IPS-20b (cell line): ENCODE measurements at regions not wholly inside any gene's neighbourhood (a gene's known extent, or its start where the extent isn't known, plus 50 kb on each side); places are given as distances from the start of the nearest gene placed in this dataset.
"Not testable (repeated sequence)": the region's sequence is repeated elsewhere in the genome, so short reads cannot be mapped to it uniquely, and the experiment has no call there.

ENCODE experiments used
- H3K27ac ChIP-seq: one replicate; pipeline ENCODE4 v1.5.1; 2013; ENCODE audit warnings: low read length
- H3K27me3 ChIP-seq: 2 replicates; pipeline ENCODE4 v1.6.1; 2013; ENCODE audit warnings: mild to moderate bottlenecking, low read length, inconsistent platforms; ENCODE audit not compliant: insufficient read depth
- H3K36me3 ChIP-seq: 2 replicates; pipeline ENCODE4 v1.6.1; 2013; ENCODE audit warnings: low read depth, mild to moderate bottlenecking, inconsistent platforms, low read length, moderate library complexity; ENCODE audit not compliant: insufficient read depth
- H3K4me1 ChIP-seq: 2 replicates; pipeline ENCODE4 v1.6.1; 2013; ENCODE audit warnings: mild to moderate bottlenecking, control low read depth, inconsistent platforms, low read length, moderate library complexity; ENCODE audit not compliant: insufficient read depth
- H3K4me3 ChIP-seq: 2 replicates; pipeline ENCODE4 v1.5.1; 2013; ENCODE audit warnings: mild to moderate bottlenecking, low read length, inconsistent platforms
- H3K9ac ChIP-seq: 2 replicates; pipeline ENCODE4 v1.6.1; 2013; ENCODE audit warnings: low read depth, mild to moderate bottlenecking, inconsistent platforms, low read length, moderate library complexity
- H3K9me3 ChIP-seq: 2 replicates; pipeline ENCODE4 v1.6.1; 2013; ENCODE audit warnings: mild to moderate bottlenecking, low read depth, low read length, inconsistent platforms; ENCODE audit not compliant: insufficient read depth

GRCh38 chr11:29171360-29171950, 845.4 kb downstream of the KCNA4 start:
- H3K27me3 ChIP-seq: no peaks in the 10 kb centered on the region
- H3K9ac ChIP-seq: no peak overlapping the region
- no peak overlapping the region for H3K27ac ChIP-seq
- no peaks in the 10 kb centered on the region for H3K9me3 ChIP-seq
- H3K4me3 ChIP-seq: no peak overlapping the region
- no peaks in the 10 kb centered on the region for H3K36me3 ChIP-seq
- H3K4me1 ChIP-seq: peaks cover 3% of the 10 kb centered on the region; the same call in 1 of the 2 replicates

DNA sequence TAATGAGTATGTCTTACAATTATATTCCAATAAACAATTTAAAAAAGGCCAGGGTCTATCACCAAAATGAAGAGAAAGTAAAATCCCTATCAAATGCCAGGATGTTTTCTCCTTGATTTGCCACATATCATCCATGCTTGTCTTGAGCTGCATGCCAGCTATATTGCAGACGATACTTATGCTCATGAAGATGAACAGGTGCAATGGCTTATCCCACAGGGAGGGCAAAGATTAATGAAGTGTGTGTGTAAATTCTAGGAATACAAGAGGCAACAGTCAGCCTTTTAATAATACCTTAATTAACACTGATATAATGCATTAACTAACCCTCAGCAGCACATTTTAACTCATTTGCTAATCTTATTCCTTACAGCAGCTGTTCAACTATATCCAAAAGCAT, 850.5 kb downstream of the KCNA4 start:
- H3K9ac ChIP-seq: no peak overlapping the region
- no peaks in the 10 kb centered on the region for H3K36me3 ChIP-seq
- H3K27me3 ChIP-seq: no peaks in the 10 kb centered on the region
- H3K9me3 ChIP-seq: no peaks in the 10 kb centered on the region
- H3K4me3 ChIP-seq: no peak overlapping the region
- H3K27ac ChIP-seq: no peak overlapping the region
- peaks cover under 1% of the 10 kb centered on the region; the same call in 1 of the 2 replicates for H3K4me1 ChIP-seq

GRCh38 chr11:29163231-29163630, 853.6 kb downstream of the KCNA4 start:
- H3K9ac ChIP-seq: no peak overlapping the region
- peaks cover 5% of the 10 kb centered on the region; the same call in 1 of the 2 replicates for H3K4me1 ChIP-seq
- H3K27me3 ChIP-seq: no peaks in the 10 kb centered on the region
- H3K27ac ChIP-seq: no peak overlapping the region
- H3K9me3 ChIP-seq: no peaks in the 10 kb centered on the region
- no peaks in the 10 kb centered on the region for H3K36me3 ChIP-seq
- H3K4me3 ChIP-seq: no peak overlapping the region

DNA sequence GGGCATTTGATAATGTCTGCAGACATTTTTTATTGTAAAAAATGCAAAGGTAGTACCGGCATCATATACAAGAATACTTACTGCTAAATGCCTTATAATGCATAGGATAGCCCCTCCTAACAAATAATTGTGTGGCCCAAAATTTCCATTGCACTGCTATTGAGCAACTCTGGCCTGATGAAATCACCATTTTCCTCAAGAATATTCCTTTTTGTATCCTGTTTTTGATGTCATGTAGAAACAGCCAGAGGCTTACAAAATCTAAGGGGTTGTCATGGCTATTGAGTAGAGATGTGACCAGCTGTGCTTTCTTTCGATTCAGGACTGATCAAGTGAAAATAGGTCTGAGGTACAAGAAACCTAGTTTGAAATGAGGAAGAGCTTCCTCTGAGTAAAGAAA, 854.3 kb downstream of the KCNA4 start:
- Histone ChIP-seq H3K9ac (no peak overlapping the region), H3K27ac (no peak overlapping the region), H3K4me1 (peaks cover 5% of the 10 kb centered on the region; the same call in 1 of the 2 replicates), H3K4me3 (no peak overlapping the region), H3K9me3 (no peaks in the 10 kb centered on the region), H3K27me3 (no peaks in the 10 kb centered on the region), H3K36me3 (no peaks in the 10 kb centered on the region)

DNA sequence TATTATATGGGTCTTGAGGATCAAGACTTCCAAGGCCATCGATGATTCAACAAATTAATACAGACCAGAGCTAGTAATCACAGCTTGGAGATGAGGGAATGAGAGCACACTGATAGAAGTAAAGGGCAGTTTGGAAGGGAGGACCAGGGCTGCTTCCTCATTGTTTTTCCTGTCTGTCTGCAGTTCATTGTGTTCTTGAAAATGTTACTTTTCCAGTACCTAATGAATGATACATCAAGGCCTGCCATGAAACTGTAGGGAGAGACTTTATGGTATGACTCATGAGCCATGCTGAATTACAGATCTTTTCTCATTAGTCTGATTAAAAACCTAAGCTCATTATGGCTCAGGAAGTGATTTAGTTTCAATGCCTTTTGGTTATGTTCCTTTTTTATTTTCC, 855.6 kb downstream of the KCNA4 start:
- no peak overlapping the region for H3K4me3 ChIP-seq
- H3K9ac ChIP-seq: no peak overlapping the region
- H3K27ac ChIP-seq: no peak overlapping the region
- peaks cover 5% of the 10 kb centered on the region; the same call in 1 of the 2 replicates for H3K4me1 ChIP-seq
- H3K36me3 ChIP-seq: no peaks in the 10 kb centered on the region
- H3K9me3 ChIP-seq: no peaks in the 10 kb centered on the region
- H3K27me3 ChIP-seq: no peaks in the 10 kb centered on the region

DNA sequence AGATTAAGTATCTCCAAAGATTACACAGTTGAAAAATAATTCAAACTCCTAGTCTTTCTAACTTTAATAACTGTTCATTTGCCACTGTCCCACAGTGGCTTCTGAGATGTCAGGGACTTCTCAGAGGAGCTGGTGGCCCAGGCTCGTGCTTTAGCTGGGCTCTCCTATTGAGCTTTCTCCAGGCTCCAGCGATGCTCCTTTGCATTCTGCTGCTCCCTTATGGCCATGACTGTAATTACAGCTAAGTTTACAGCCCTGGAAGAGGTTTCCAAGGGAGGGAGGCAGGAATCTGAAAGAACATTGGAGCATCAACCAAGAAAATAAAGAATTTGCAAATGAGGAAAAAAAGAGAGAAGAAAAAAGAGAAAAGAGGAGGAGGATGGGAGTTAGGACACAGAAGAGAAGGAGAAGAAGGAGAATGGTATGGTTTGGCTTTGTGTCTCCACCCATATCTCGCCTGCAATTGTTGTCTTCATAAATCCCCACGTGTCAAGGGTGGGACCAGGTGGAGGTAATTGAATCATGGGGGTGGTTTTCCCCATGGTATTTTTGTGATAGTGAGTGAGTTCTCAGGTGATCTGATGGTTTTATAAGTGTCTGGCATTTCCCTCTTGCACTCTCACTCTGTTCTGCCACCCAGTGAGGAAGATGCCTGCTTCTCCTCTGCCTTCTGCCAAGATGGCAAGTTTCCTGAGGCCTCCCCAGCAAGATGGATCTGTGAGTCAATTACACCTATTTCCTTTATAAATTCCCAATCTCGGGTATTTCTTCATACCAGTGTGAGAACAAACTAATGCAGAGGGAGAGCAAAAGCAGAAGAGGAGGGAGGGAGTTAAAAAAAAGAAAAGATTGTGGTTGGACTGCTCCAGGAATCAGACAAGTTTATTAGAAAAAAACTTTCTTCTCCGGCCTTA, 857.0 kb downstream of the KCNA4 start:
- no peaks in the 10 kb centered on the region for H3K9me3 ChIP-seq
- peaks cover 5% of the 10 kb centered on the region; the same call in 1 of the 2 replicates for H3K4me1 ChIP-seq
- no peaks in the 10 kb centered on the region for H3K36me3 ChIP-seq
- H3K27ac ChIP-seq: no peak overlapping the region
- H3K9ac ChIP-seq: no peak overlapping the region
- H3K27me3 ChIP-seq: no peaks in the 10 kb centered on the region
- no peak overlapping the region for H3K4me3 ChIP-seq

DNA sequence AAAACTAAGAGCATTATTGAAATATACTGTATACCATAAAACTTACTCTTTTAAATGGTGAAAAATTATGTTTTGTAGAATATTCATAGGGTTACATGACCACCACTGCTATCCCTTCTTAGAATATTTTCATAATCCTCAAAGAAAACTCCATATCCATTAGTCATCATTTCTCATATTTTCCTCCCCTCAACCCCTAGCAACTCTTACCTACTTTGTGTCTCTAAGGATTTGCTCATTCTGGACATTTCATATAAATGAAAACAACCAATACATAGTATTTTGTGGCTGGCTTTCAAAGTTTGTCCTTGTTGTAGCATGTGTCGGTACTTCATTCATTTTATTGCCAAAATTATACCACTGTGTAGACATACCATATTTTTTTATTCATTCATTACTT, 863.8 kb downstream of the KCNA4 start:
- Histone ChIP-seq H3K4me3 (no peak overlapping the region), H3K9me3 (peaks cover 5% of the 10 kb centered on the region; the same call in 1 of the 2 replicates), H3K36me3 (no peaks in the 10 kb centered on the region), H3K4me1 (no peaks in the 10 kb centered on the region), H3K9ac (no peak overlapping the region), H3K27ac (no peak overlapping the region), H3K27me3 (no peaks in the 10 kb centered on the region)

GRCh38 chr11:29142573-29142972, 874.3 kb downstream of the KCNA4 start:
- not testable (repeated sequence) for H3K4me3 ChIP-seq, H3K9ac ChIP-seq, H3K4me1 ChIP-seq, H3K27ac ChIP-seq, H3K36me3 ChIP-seq, H3K9me3 ChIP-seq, H3K27me3 ChIP-seq

GRCh38 chr11:29135504-29135903, 881.3 kb downstream of the KCNA4 start:
- H3K9ac ChIP-seq: no peak overlapping the region
- H3K27ac ChIP-seq: no peak overlapping the region
- H3K27me3 ChIP-seq: no peaks in the 10 kb centered on the region
- no peaks in the 10 kb centered on the region for H3K36me3 ChIP-seq
- no peaks in the 10 kb centered on the region for H3K4me1 ChIP-seq
- H3K4me3 ChIP-seq: no peak overlapping the region
- H3K9me3 ChIP-seq: no peaks in the 10 kb centered on the region

GRCh38 chr11:29131055-29131454, 885.8 kb downstream of the KCNA4 start:
- Histone ChIP-seq H3K9me3 (no peaks in the 10 kb centered on the region), H3K4me3 (no peak overlapping the region), H3K9ac (no peak overlapping the region), H3K27ac (no peak overlapping the region), H3K4me1 (no peaks in the 10 kb centered on the region), H3K36me3 (no peaks in the 10 kb centered on the region), H3K27me3 (no peaks in the 10 kb centered on the region)

GRCh38 chr11:29129844-29130243, 887.0 kb downstream of the KCNA4 start:
- no peaks in the 10 kb centered on the region for H3K4me1 ChIP-seq
- no peak overlapping the region for H3K27ac ChIP-seq
- H3K4me3 ChIP-seq: no peak overlapping the region
- H3K36me3 ChIP-seq: no peaks in the 10 kb centered on the region
- no peaks in the 10 kb centered on the region for H3K27me3 ChIP-seq
- no peaks in the 10 kb centered on the region for H3K9me3 ChIP-seq
- H3K9ac ChIP-seq: no peak overlapping the region

GRCh38 chr11:29127461-29127860, 889.4 kb downstream of the KCNA4 start:
- Histone ChIP-seq H3K9ac (no peak overlapping the region), H3K4me1 (no peaks in the 10 kb centered on the region), H3K4me3 (no peak overlapping the region), H3K27me3 (no peaks in the 10 kb centered on the region), H3K36me3 (no peaks in the 10 kb centered on the region), H3K27ac (no peak overlapping the region), H3K9me3 (no peaks in the 10 kb centered on the region)
